CD4-positive, alpha-beta T cell (primary cell): ENCODE measurements at regions not wholly inside any gene's neighbourhood (a gene's known extent, or its start where the extent isn't known, plus 50 kb on each side); places are given as distances from the start of the nearest gene placed in this dataset.

Experiments used
- ATAC-seq: fragments of 200-7000 bp; cut with Tn5 transposase; one replicate; pipeline ENCODE4 v1.10.0; 2022; ENCODE audit warnings: mild to moderate bottlenecking; ENCODE audit not compliant: poor library complexity
- CTCF ChIA-PET: fragments of 350-600 bp; sonication (Branson Sonifier 250); formaldehyde crosslinking; loops from one replicate; lab custom pipeline; 2021; ENCODE audit warnings: antibody characterized with exemption, inconsistent platforms; lab: Charles Lee
- POLR2A ChIA-PET: fragments of 350-600 bp; sonication (Branson Sonifier 250); formaldehyde crosslinking; loops from one replicate; lab custom pipeline; 2021; ENCODE audit warnings: antibody characterized with exemption, inconsistent platforms; lab: Charles Lee
- DNase-seq, 14 experiments: peaks; one replicate each; pipeline ENCODE4 v3.0.0-alpha.2; 2013 to 2020; ENCODE audit warnings: mixed read lengths in 2 of 14
- H3K27ac ChIP-seq, 2 donors: one replicate each; pipeline versions ENCODE4 v1.5.1 to v1.7.0; 2013; ENCODE audit warnings: low read length in 2 of 2, low read depth in 1 of 2, mild to moderate bottlenecking in 1 of 2
- H3K27me3 ChIP-seq, 2 experiments: 1 replicate in 1 of 2; 2 replicates in 1 of 2; pipeline versions ENCODE4 v1.6.1 to v1.7.0; 2013; ENCODE audit warnings: low read length in 2 of 2, control low read depth in 1 of 2, mild to moderate bottlenecking in 1 of 2, moderate library complexity in 1 of 2; ENCODE audit not compliant: insufficient read depth in 2 of 2, control insufficient read depth in 1 of 2
- H3K36me3 ChIP-seq: one replicate; pipeline ENCODE4 v1.6.1; 2013; ENCODE audit warnings: low read length, control low read depth; ENCODE audit not compliant: insufficient read depth
- H3K4me1 ChIP-seq: one replicate; pipeline ENCODE4 v1.6.1; 2013; ENCODE audit warnings: low read length, control low read depth; ENCODE audit not compliant: insufficient read depth
- H3K4me3 ChIP-seq: one replicate; pipeline ENCODE4 v1.5.1; 2013; ENCODE audit warnings: mild to moderate bottlenecking, low read length, moderate library complexity
- H3K9me3 ChIP-seq, 2 experiments: 1 replicate in 1 of 2; 2 replicates in 1 of 2; pipeline versions ENCODE4 v1.6.1 to v1.7.0; 2013; ENCODE audit warnings: low read length in 2 of 2, mild to moderate bottlenecking in 2 of 2, control low read depth in 1 of 2, moderate library complexity in 1 of 2; ENCODE audit not compliant: control insufficient read depth in 1 of 2, insufficient read depth in 1 of 2
- H3K27ac Mint-ChIP-seq: one replicate; pipeline ENCODE4 v1.8.0; 2020; ENCODE audit warnings: mixed read lengths
- H3K27me3 Mint-ChIP-seq: one replicate; pipeline ENCODE4 v1.8.0; 2021; ENCODE audit warnings: mixed read lengths
- H3K36me3 Mint-ChIP-seq: one replicate; pipeline ENCODE4 v1.8.0; 2021; ENCODE audit warnings: low read depth, mixed read lengths
- H3K4me1 Mint-ChIP-seq: one replicate; pipeline ENCODE4 v1.8.0; 2021; ENCODE audit warnings: low read depth, mixed read lengths
- H3K4me3 Mint-ChIP-seq: one replicate; pipeline ENCODE4 v1.8.0; 2020; ENCODE audit warnings: mild to moderate bottlenecking, mixed read lengths
- H3K9me3 Mint-ChIP-seq: one replicate; pipeline ENCODE4 v1.8.0; 2020; ENCODE audit warnings: mixed read lengths
- intact Hi-C, 2 experiments: fragments of 100-400 bp; cut with DNase I in 1 of 2; cut with micrococcal nuclease in 1 of 2; formaldehyde crosslinking; loops; one replicate each; pipeline versions ENCODE4 v1.15.1 to v1.9.0; 2023 to 2025; cut with DNase I, micrococcal nuclease
- TF ChIP-seq, protein P1 (sequence below): fragments of 200-600 bp; IDR thresholded peaks from one replicate; pipeline ENCODE4 v1.8.0; 2022; ENCODE audit warnings: antibody characterized with exemption, mild to moderate bottlenecking

DNA sequence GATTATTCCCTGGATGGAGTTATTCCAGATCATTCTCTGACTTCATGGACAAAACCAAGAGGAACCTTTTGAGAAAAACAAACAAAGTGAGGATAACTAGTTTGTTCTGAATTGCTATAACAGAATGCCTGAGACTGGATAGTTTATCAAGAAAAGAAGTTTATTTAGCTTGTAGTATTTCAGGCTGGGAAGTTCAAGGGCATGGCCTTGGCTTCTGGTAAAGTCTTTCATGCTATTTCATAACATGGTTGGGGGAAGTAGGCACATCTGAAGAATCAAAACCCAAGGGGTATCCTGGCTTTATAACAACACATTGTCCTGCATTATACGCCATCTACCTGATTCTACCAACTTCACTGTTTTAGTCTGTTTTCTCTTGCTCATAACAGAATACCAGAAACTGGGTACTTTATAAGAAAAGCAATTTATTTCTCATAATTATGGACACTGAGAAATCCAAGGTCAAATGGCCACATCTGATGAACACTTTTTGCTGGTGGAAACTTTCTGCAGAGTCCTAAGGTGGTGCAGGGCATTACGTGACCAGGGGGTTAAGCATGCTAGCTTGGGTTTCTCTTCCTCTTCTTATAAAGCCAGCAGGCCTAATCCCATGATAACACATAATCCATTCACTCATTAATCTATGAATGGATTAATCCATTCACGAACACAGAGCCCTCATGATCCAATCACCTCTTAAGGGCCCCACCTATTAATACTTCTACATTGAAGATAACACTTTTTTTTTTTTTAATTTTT, 186.1 kb upstream of the PRSS16 start:
- peaks cover 55% of the 10 kb centered on the region for H3K27me3 Mint-ChIP-seq
- H3K27me3 ChIP-seq = peaks cover 0 to 9% of the 10 kb centered on the region in 2 experiments
- ATAC-seq (no peak), DNase-seq (no peak)
- no peak overlapping the region for H3K27ac Mint-ChIP-seq
- no peaks in the 10 kb centered on the region for H3K36me3 ChIP-seq
- H3K4me1 ChIP-seq = no peaks in the 10 kb centered on the region
- no peak overlapping the region for H3K4me3 Mint-ChIP-seq
- no peak overlapping the region for H3K4me3 ChIP-seq
- H3K36me3 Mint-ChIP-seq = no peaks in the 10 kb centered on the region
- TF ChIP-seq, protein P1, sequence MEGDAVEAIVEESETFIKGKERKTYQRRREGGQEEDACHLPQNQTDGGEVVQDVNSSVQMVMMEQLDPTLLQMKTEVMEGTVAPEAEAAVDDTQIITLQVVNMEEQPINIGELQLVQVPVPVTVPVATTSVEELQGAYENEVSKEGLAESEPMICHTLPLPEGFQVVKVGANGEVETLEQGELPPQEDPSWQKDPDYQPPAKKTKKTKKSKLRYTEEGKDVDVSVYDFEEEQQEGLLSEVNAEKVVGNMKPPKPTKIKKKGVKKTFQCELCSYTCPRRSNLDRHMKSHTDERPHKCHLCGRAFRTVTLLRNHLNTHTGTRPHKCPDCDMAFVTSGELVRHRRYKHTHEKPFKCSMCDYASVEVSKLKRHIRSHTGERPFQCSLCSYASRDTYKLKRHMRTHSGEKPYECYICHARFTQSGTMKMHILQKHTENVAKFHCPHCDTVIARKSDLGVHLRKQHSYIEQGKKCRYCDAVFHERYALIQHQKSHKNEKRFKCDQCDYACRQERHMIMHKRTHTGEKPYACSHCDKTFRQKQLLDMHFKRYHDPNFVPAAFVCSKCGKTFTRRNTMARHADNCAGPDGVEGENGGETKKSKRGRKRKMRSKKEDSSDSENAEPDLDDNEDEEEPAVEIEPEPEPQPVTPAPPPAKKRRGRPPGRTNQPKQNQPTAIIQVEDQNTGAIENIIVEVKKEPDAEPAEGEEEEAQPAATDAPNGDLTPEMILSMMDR = no peak
- H3K4me1 Mint-ChIP-seq = no peaks in the 10 kb centered on the region
- intact Hi-C loops = no loop called here
- no peaks in the 10 kb centered on the region for H3K9me3 ChIP-seq
- ChIA-PET POLR2A (no interaction called here), CTCF (no interaction called here)
- H3K9me3 Mint-ChIP-seq = no peaks in the 10 kb centered on the region
- H3K27ac ChIP-seq = no peak overlapping the region

DNA sequence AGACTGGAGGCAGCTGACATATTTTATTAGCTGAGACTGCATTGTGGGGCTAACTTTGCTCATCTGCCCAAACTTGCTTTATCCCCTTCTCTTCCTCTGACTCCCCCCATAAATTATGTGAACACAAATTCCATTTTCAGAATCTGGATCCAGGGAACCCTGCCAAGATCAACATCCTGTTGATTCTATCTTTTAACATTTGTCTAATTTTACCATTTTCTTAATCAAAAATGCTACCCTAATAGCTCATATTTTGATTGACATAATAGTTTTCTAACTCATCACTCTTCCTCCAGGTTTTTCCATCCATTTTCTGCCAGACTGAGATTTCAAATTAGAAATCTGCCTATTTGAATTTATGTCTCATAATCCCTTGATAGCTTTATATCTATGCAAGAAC, 184.7 kb upstream of the PRSS16 start:
- no peaks in the 10 kb centered on the region for H3K9me3 Mint-ChIP-seq
- POLR2A ChIA-PET = interaction anchor here (0.6 kb wide), 1 partner anchor 423 kb away, joined by 3 read pairs; no protein-coding TSS in a partner anchor

DNA sequence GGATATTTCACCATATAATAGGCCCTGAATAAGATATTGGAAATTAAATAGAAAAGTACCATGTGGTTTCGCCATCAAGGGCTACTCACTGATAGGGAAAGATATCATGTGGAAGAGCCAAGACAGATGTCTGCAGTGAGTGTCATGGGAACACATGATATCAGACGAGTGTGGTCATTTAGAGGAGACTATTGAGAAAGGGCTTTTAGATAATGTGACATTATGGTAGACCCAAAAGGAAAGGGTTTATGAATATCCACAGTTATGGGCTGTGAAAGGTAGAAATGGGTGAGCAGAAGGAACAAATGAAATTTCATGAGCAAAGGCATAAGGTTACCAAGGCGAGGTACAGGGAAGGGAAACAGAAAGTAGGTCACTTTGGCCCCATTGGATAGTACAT, 182.3 kb upstream of the PRSS16 start:
- Mint-ChIP-seq H3K4me3 (no peak overlapping the region), H3K9me3 (no peaks in the 10 kb centered on the region), H3K36me3 (no peaks in the 10 kb centered on the region), H3K4me1 (no peaks in the 10 kb centered on the region), H3K27ac (no peak overlapping the region), H3K27me3 (peaks cover 52% of the 10 kb centered on the region)
- TF ChIP-seq, protein P1 = no peak
- Histone ChIP-seq H3K4me3 (no peak overlapping the region), H3K27me3 (peaks cover 0 to 3% of the 10 kb centered on the region in 2 experiments), H3K4me1 (no peaks in the 10 kb centered on the region), H3K27ac (no peak overlapping the region), H3K36me3 (no peaks in the 10 kb centered on the region), H3K9me3 (no peaks in the 10 kb centered on the region)
- intact Hi-C loops = no loop called here
- DNase-seq (no peak), ATAC-seq (no peak)
- POLR2A ChIA-PET = no interaction called here
- CTCF ChIA-PET = no interaction called here

More for the DNA sequence above, 184.7 kb upstream of the PRSS16 start:
- DNase-seq (no peak), ATAC-seq (no peak)
- H3K36me3 Mint-ChIP-seq = no peaks in the 10 kb centered on the region
- no peaks in the 10 kb centered on the region for H3K36me3 ChIP-seq
- no peak overlapping the region for H3K27ac Mint-ChIP-seq
- no peaks in the 10 kb centered on the region for H3K9me3 ChIP-seq
- intact Hi-C loops = no loop called here
- CTCF ChIA-PET = interaction anchor here (1.0 kb wide), 1 partner anchor 17 kb away, joined by 3 read pairs; no protein-coding TSS in a partner anchor
- H3K27me3 ChIP-seq = peaks cover 0 to 3% of the 10 kb centered on the region in 2 experiments
- TF ChIP-seq, protein P1 = no peak
- H3K4me1 Mint-ChIP-seq = no peaks in the 10 kb centered on the region
- H3K4me1 ChIP-seq = no peaks in the 10 kb centered on the region
- no peak overlapping the region for H3K4me3 ChIP-seq
- peaks cover 56% of the 10 kb centered on the region for H3K27me3 Mint-ChIP-seq
- no peak overlapping the region for H3K4me3 Mint-ChIP-seq
- H3K27ac ChIP-seq = no peak overlapping the region
